ENCODE measurements at regions not wholly inside any gene's neighbourhood (a gene's known extent, or its start where the extent isn't known, plus 50 kb on each side); places are given as distances from the start of the nearest gene placed in this dataset.

GRCh38 chr20:16111172-16111832 lies 461.9 kb downstream of the KIF16B start:
- POLR2A ChIA-PET (ENCODE audit: unreplicated experiment): no interaction called here

More at GRCh38 chr20:16111172-16111832, 461.9 kb downstream of the KIF16B start:
- H3K4ac ChIP-seq (ENCODE audit: low read depth, low read length): no peak overlapping the region
- H3K79me1 ChIP-seq (ENCODE audit: low read depth in 1 of 2, low read length in 2 of 2): no peaks in the 10 kb centered on the region
- H4K91ac ChIP-seq (ENCODE audit: insufficient read depth, low read depth, low read length): no peak overlapping the region
- no peaks in the 10 kb centered on the region for H3K27me3 ChIP-seq (ENCODE audit: control insufficient read depth, insufficient read depth, low read length)
- H3K4me3 ChIP-seq (ENCODE audit: insufficient read depth, low read depth, low read length): no peak overlapping the region
- H4K5ac ChIP-seq (ENCODE audit: low read depth, low read length): no peak overlapping the region
- no peak overlapping the region for H3K56ac ChIP-seq (ENCODE audit: extremely low read depth, insufficient read depth, low read length)
- in situ Hi-C loops (cut with MboI; ENCODE audit: low sequenced_read_pairs): no loop called here
- H3K9ac ChIP-seq (ENCODE audit: low read depth, low read length): no peak overlapping the region
- no peak for DNase-seq
- peaks cover 15% of the 10 kb centered on the region for H3K9me3 ChIP-seq (ENCODE audit: control insufficient read depth, insufficient read depth, low read length)
- no peak overlapping the region for H3K18ac ChIP-seq (ENCODE audit: low read depth, low read length)
- no peak overlapping the region for H2AK9ac ChIP-seq (replicated peaks; ENCODE audit: low read depth, low read length, poor library complexity)
- BruUV-seq (replicated peaks): no TSS peak
- no peak overlapping the region for H2BK15ac ChIP-seq (ENCODE audit: low read depth, low read length)
- H2AK5ac ChIP-seq (ENCODE audit: low read depth, low read length): no peak overlapping the region
- no peaks in the 10 kb centered on the region for H3K36me3 ChIP-seq (ENCODE audit: control insufficient read depth, insufficient read depth, low read length)
- no peak overlapping the region for H3K27ac ChIP-seq (ENCODE audit: insufficient read depth, low read length)
- H3K9me1 ChIP-seq (ENCODE audit: insufficient read depth, low read length): no peaks in the 10 kb centered on the region
- no peak for TF ChIP-seq ELK1 (IDR thresholded peaks at IDR 0.05; ENCODE audit: borderline replicate concordance, low read depth, low read length)
- no peak for TF ChIP-seq MXI1 (IDR thresholded peaks at IDR 0.05; ENCODE audit: borderline replicate concordance, low read depth, low read length)
- TF ChIP-seq RCOR1 (IDR thresholded peaks at IDR 0.05; ENCODE audit: insufficient replicate concordance, low read length): no peak
- no peak for TF ChIP-seq NFE2L2 (IDR thresholded peaks at IDR 0.05; ENCODE audit: low read depth, low read length)
- H3K4me2 ChIP-seq (ENCODE audit: low read depth, low read length): no peak overlapping the region
- intact Hi-C loops (cut with micrococcal nuclease): no loop called here
- no peak for ATAC-seq (ENCODE audit: low read depth)
- CTCF ChIA-PET: no interaction called here
- H2BK5ac ChIP-seq (ENCODE audit: low read depth, low read length, poor library complexity, severe bottlenecking): no peak overlapping the region
- H2BK120ac ChIP-seq (ENCODE audit: low read depth, low read length): no peak overlapping the region
- no peaks in the 10 kb centered on the region for H4K20me1 ChIP-seq (ENCODE audit: insufficient read depth, low read length)
- H4K8ac ChIP-seq (ENCODE audit: low read depth in 2 of 2, low read length in 2 of 2): no peak overlapping the region
- no peak overlapping the region for H3K14ac ChIP-seq (replicated peaks; ENCODE audit: low read depth, low read length)
- dilution Hi-C loops (cut with HindIII; ENCODE audit: low sequenced_read_pairs, unreplicated experiment): no loop called here
- no CpG with 5 or more reads among the region's 5 CpGs for WGBS, 2 experiments (ENCODE audit: extremely low coverage in 2 of 2, insufficient read length in 1 of 2)
- H2BK20ac ChIP-seq (ENCODE audit: low read depth, low read length): no peak overlapping the region
- H2AFZ ChIP-seq (replicated peaks; ENCODE audit: low read length, poor library complexity): no peak overlapping the region
- H3K23ac ChIP-seq (ENCODE audit: low read depth, low read length): no peak overlapping the region
- H3K4me1 ChIP-seq (ENCODE audit: control insufficient read depth, insufficient read depth, low read length): no peaks in the 10 kb centered on the region
